ENCODE measurements at regions not wholly inside any gene's neighbourhood (a gene's known extent, or its start where the extent isn't known, plus 50 kb on each side); places are given as distances from the start of the nearest gene placed in this dataset.

GRCh38 chr6:9717568-9717967, 697.3 kb downstream of the TFAP2A start:
- Mint-ChIP-seq H3K9me3 (no peaks in the 10 kb centered on the region), H3K36me3 (ENCODE audit: low read depth) (peaks cover 2% of the 10 kb centered on the region), H3K4me1 (peaks cover 11% of the 10 kb centered on the region), H3K27me3 (ENCODE audit: insufficient read depth) (no peaks in the 10 kb centered on the region), H3K4me3 (no peak overlapping the region), H3K27ac (no peak overlapping the region)
- Histone ChIP-seq H3K27ac (ENCODE audit: low read depth, low read length) (no peak overlapping the region), H3K9ac (ENCODE audit: extremely low read depth, low read length, poor library complexity, severe bottlenecking) (no peak overlapping the region), H3K9me3 (ENCODE audit: control insufficient read depth, low read length) (no peaks in the 10 kb centered on the region), H3K27me3 (ENCODE audit: control insufficient read depth, insufficient read depth, low read length, poor library complexity, severe bottlenecking) (no peaks in the 10 kb centered on the region), H3K4me3 (ENCODE audit: low read length) (no peak overlapping the region), H3K4me1 (ENCODE audit: control insufficient read depth, insufficient read depth, low read length) (no peaks in the 10 kb centered on the region), H3K36me3 (ENCODE audit: control insufficient read depth, insufficient read depth, low read length) (no peaks in the 10 kb centered on the region)
- WGBS, 2 experiments (ENCODE audit: insufficient coverage in 1 of 2, insufficient read length in 1 of 2) = 79 to 97% methylated on average over 2 to 3 of the region's 3 CpGs
- DNase-seq = no peak
- TF ChIP-seq, protein P1, sequence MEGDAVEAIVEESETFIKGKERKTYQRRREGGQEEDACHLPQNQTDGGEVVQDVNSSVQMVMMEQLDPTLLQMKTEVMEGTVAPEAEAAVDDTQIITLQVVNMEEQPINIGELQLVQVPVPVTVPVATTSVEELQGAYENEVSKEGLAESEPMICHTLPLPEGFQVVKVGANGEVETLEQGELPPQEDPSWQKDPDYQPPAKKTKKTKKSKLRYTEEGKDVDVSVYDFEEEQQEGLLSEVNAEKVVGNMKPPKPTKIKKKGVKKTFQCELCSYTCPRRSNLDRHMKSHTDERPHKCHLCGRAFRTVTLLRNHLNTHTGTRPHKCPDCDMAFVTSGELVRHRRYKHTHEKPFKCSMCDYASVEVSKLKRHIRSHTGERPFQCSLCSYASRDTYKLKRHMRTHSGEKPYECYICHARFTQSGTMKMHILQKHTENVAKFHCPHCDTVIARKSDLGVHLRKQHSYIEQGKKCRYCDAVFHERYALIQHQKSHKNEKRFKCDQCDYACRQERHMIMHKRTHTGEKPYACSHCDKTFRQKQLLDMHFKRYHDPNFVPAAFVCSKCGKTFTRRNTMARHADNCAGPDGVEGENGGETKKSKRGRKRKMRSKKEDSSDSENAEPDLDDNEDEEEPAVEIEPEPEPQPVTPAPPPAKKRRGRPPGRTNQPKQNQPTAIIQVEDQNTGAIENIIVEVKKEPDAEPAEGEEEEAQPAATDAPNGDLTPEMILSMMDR (conservative IDR thresholded peaks at IDR 0.05) = no peak

DNA sequence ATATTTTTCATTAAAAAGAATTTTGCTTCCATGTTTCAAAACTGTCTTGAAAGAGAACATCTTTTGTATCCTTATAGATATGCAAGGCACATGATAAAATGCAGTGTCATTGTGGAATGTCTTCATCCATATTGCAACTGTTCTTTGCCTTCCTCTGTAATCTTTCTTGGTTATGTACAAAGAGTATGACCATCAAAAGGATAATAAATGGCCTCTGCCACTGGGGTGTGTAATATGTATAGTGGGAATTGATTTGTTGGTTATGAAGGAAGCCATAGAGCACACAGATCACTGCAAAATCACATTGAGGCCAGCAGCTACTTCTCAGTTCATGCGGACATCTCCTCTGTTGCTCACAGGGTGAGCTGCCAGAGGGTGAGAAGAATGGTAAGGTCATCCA, 703.5 kb downstream of the TFAP2A start:
- TF ChIP-seq, protein P1 (conservative IDR thresholded peaks at IDR 0.05) = no peak
- 79% methylated on average over 1 of the region's 1 CpG; no CpG with 5 or more reads in 1 of the 2 experiments for WGBS, 2 experiments (ENCODE audit: insufficient coverage in 1 of 2, insufficient read length in 1 of 2)
- Mint-ChIP-seq H3K9me3 (no peaks in the 10 kb centered on the region), H3K27me3 (ENCODE audit: insufficient read depth) (no peaks in the 10 kb centered on the region), H3K4me3 (no peak overlapping the region), H3K36me3 (ENCODE audit: low read depth) (no peaks in the 10 kb centered on the region), H3K4me1 (peaks cover 3% of the 10 kb centered on the region), H3K27ac (no peak overlapping the region)
- Histone ChIP-seq H3K9me3 (ENCODE audit: control insufficient read depth, low read length) (no peaks in the 10 kb centered on the region), H3K36me3 (ENCODE audit: control insufficient read depth, insufficient read depth, low read length) (no peaks in the 10 kb centered on the region), H3K9ac (ENCODE audit: extremely low read depth, low read length, poor library complexity, severe bottlenecking) (no peak overlapping the region), H3K4me1 (ENCODE audit: control insufficient read depth, insufficient read depth, low read length) (no peaks in the 10 kb centered on the region), H3K27ac (ENCODE audit: low read depth, low read length) (no peak overlapping the region), H3K27me3 (ENCODE audit: control insufficient read depth, insufficient read depth, low read length, poor library complexity, severe bottlenecking) (no peaks in the 10 kb centered on the region), H3K4me3 (ENCODE audit: low read length) (no peak overlapping the region)
- no peak for DNase-seq

GRCh38 chr6:9710574-9710973, 704.3 kb downstream of the TFAP2A start:
- no peak overlapping the region for H3K27ac ChIP-seq (ENCODE audit: low read depth, low read length)
- H3K27ac Mint-ChIP-seq = no peak overlapping the region

More at GRCh38 chr6:9710574-9710973, 704.3 kb downstream of the TFAP2A start:
- Histone ChIP-seq H3K4me1 (ENCODE audit: control insufficient read depth, insufficient read depth, low read length) (no peaks in the 10 kb centered on the region), H3K9me3 (ENCODE audit: control insufficient read depth, low read length) (no peaks in the 10 kb centered on the region), H3K27me3 (ENCODE audit: control insufficient read depth, insufficient read depth, low read length, poor library complexity, severe bottlenecking) (no peaks in the 10 kb centered on the region), H3K36me3 (ENCODE audit: control insufficient read depth, insufficient read depth, low read length) (no peaks in the 10 kb centered on the region), H3K4me3 (ENCODE audit: low read length) (no peak overlapping the region), H3K9ac (ENCODE audit: extremely low read depth, low read length, poor library complexity, severe bottlenecking) (no peak overlapping the region)
- Mint-ChIP-seq H3K4me3 (no peak overlapping the region), H3K27me3 (ENCODE audit: insufficient read depth) (no peaks in the 10 kb centered on the region), H3K36me3 (ENCODE audit: low read depth) (no peaks in the 10 kb centered on the region), H3K9me3 (no peaks in the 10 kb centered on the region), H3K4me1 (peaks cover 3% of the 10 kb centered on the region)
- DNase-seq = no peak
- TF ChIP-seq, protein P1 (conservative IDR thresholded peaks at IDR 0.05) = no peak
- WGBS, 2 experiments (ENCODE audit: insufficient coverage in 1 of 2, insufficient read length in 1 of 2) = 81% methylated on average over 2 of the region's 2 CpGs; no CpG with 5 or more reads in 1 of the 2 experiments

All from endodermal cell (in vitro differentiated cells).